HEK293 (cell line): ENCODE measurements at regions not wholly inside any gene's neighbourhood (a gene's known extent, or its start where the extent isn't known, plus 50 kb on each side); places are given as distances from the start of the nearest gene placed in this dataset.

Experiments
- CTCF ChIA-PET: fragments of 350-600 bp; formaldehyde crosslinking; extraction: SDS; loops from one replicate; lab custom pipeline; 2021; ENCODE audit warnings: antibody characterized with exemption; lab: Yijun Ruan, JAX
- POLR2A ChIA-PET: fragments of 300-600 bp; formaldehyde crosslinking; extraction: SDS; loops from one replicate; lab custom pipeline; 2020; ENCODE audit warnings: antibody characterized with exemption, inconsistent platforms; lab: Yijun Ruan, JAX
- H3K27ac ChIP-seq: fragments of 200-500 bp; sonication (Bioruptor generic); 2 replicates; pipeline ENCODE4 v1.5.1; 2014; ENCODE audit warnings: low read depth, low read length, control low read depth, inconsistent platforms; ENCODE audit errors: extremely low read depth
- H3K36me3 ChIP-seq, 2 experiments: fragments of 200-500 bp in 1 of 2; sonication (Bioruptor generic) in 1 of 2; 1 replicate in 1 of 2; 2 replicates in 1 of 2; pipeline ENCODE4 v1.5.1; 2014 to 2017; ENCODE audit warnings: inconsistent platforms in 2 of 2, low read length in 2 of 2; ENCODE audit not compliant: control insufficient read depth in 2 of 2, insufficient read depth in 1 of 2
- H3K4me1 ChIP-seq: fragments of 200-500 bp; sonication (Bioruptor generic); 2 replicates; pipeline ENCODE4 v1.5.1; 2014; ENCODE audit warnings: mild to moderate bottlenecking, low read length, inconsistent platforms; ENCODE audit not compliant: control insufficient read depth, insufficient read depth
- H3K4me3 ChIP-seq: 2 replicates; pipeline ENCODE4 v1.5.1; 2011; ENCODE audit warnings: low read depth, mild to moderate bottlenecking, control low read depth, low read length, moderate library complexity
- H3K9me3 ChIP-seq: fragments of 200-500 bp; sonication (Bioruptor generic); 2 replicates; pipeline ENCODE4 v1.5.1; 2014; ENCODE audit warnings: low read depth, low read length, inconsistent platforms; ENCODE audit not compliant: control insufficient read depth, insufficient read depth
- BCL11B ChIP-seq: fragments of 450-650 bp; formaldehyde crosslinking; IDR thresholded peaks from 2 replicates; pipeline ENCODE4 v1.5.1; 2016; ENCODE audit warnings: low read depth, missing biosample characterization, missing genetic modification characterization
- MEIS1 ChIP-seq: sonication (generic); formaldehyde crosslinking; IDR thresholded peaks from 2 replicates; pipeline ENCODE4 v1.8.1; 2022; ENCODE audit warnings: missing genetic modification reagents, mild to moderate bottlenecking, borderline replicate concordance
- OVOL3 ChIP-seq: fragments of 450-650 bp; formaldehyde crosslinking; IDR thresholded peaks from 2 replicates; pipeline ENCODE4 v1.5.1; 2016; ENCODE audit warnings: missing biosample characterization, missing genetic modification characterization
- ZFP69B ChIP-seq: fragments of 450-650 bp; formaldehyde crosslinking; IDR thresholded peaks from 2 replicates; pipeline ENCODE4 v1.5.1; 2016; ENCODE audit warnings: missing biosample characterization, missing genetic modification characterization
- ZNF114 ChIP-seq: fragments of 450-650 bp; formaldehyde crosslinking; IDR thresholded peaks from 2 replicates; pipeline ENCODE4 v1.5.0; 2017; ENCODE audit warnings: missing biosample characterization, missing genetic modification characterization
- ZNF155 ChIP-seq: fragments of 450-650 bp; formaldehyde crosslinking; IDR thresholded peaks from 2 replicates; pipeline ENCODE4 v1.5.1; 2016; ENCODE audit warnings: missing biosample characterization, missing genetic modification characterization
- ZNF23 ChIP-seq: fragments of 450-650 bp; formaldehyde crosslinking; IDR thresholded peaks from 2 replicates; pipeline ENCODE4 v1.5.1; 2016; ENCODE audit warnings: missing biosample characterization, missing genetic modification characterization, borderline replicate concordance
- ZNF248 ChIP-seq: fragments of 450-650 bp; formaldehyde crosslinking; IDR thresholded peaks from 2 replicates; pipeline ENCODE4 v1.5.1; 2017; ENCODE audit warnings: missing biosample characterization, missing genetic modification characterization
- ZNF324 ChIP-seq: fragments of 450-650 bp; formaldehyde crosslinking; IDR thresholded peaks from 2 replicates; pipeline ENCODE4 v1.5.1; 2016; ENCODE audit warnings: missing biosample characterization, missing genetic modification characterization
- ZNF341 ChIP-seq: fragments of 450-650 bp; formaldehyde crosslinking; IDR thresholded peaks from 2 replicates; pipeline ENCODE4; 2016; ENCODE audit warnings: low read depth, missing biosample characterization, missing genetic modification characterization
- ZNF391 ChIP-seq: fragments of 450-650 bp; formaldehyde crosslinking; IDR thresholded peaks from 2 replicates; pipeline ENCODE4 v1.5.1; 2016; ENCODE audit warnings: low read depth, missing biosample characterization, missing genetic modification characterization, borderline replicate concordance
- ZNF433 ChIP-seq: fragments of 450-650 bp; formaldehyde crosslinking; IDR thresholded peaks from 2 replicates; pipeline ENCODE4 v1.5.1; 2016; ENCODE audit warnings: missing biosample characterization, missing genetic modification characterization, low read depth
- ZNF548 ChIP-seq: fragments of 450-650 bp; formaldehyde crosslinking; IDR thresholded peaks from 2 replicates; pipeline ENCODE4 v1.5.1; 2016; ENCODE audit warnings: missing biosample characterization, missing genetic modification characterization
- ZNF596 ChIP-seq: fragments of 450-650 bp; IDR thresholded peaks from 2 replicates; pipeline ENCODE4 v1.5.0; 2018; ENCODE audit warnings: missing biosample characterization, mild to moderate bottlenecking, missing genetic modification characterization, moderate library complexity
- ZNF610 ChIP-seq: fragments of 450-650 bp; formaldehyde crosslinking; IDR thresholded peaks from 2 replicates; pipeline ENCODE4 v1.5.1; 2016; ENCODE audit warnings: missing biosample characterization, missing genetic modification characterization, borderline replicate concordance
- ZNF776 ChIP-seq: fragments of 450-650 bp; formaldehyde crosslinking; IDR thresholded peaks from 2 replicates; pipeline ENCODE4 v1.5.0; 2017; ENCODE audit warnings: missing biosample characterization, missing genetic modification characterization, borderline replicate concordance
- ZNF777 ChIP-seq: fragments of 450-650 bp; formaldehyde crosslinking; IDR thresholded peaks from 2 replicates; pipeline ENCODE4 v1.5.1; 2017; ENCODE audit warnings: missing biosample characterization, missing genetic modification characterization, borderline replicate concordance
- TF ChIP-seq, protein P1 (sequence below): fragments of 450-650 bp; formaldehyde crosslinking; IDR thresholded peaks from 2 replicates; pipeline ENCODE4 v1.5.1; 2016; ENCODE audit warnings: missing biosample characterization, missing genetic modification characterization
- TF ChIP-seq, protein P2 (sequence below): fragments of 450-650 bp; formaldehyde crosslinking; IDR thresholded peaks from 2 replicates; pipeline ENCODE4 v1.5.1; 2016; ENCODE audit warnings: missing biosample characterization, missing genetic modification characterization
- TF ChIP-seq, protein P3 (sequence below): fragments of 450-650 bp; formaldehyde crosslinking; IDR thresholded peaks from 2 replicates; pipeline ENCODE4 v1.5.0; 2017; ENCODE audit warnings: missing biosample characterization, missing genetic modification characterization, borderline replicate concordance
- TF ChIP-seq, protein P4 (sequence below): fragments of 450-650 bp; formaldehyde crosslinking; IDR thresholded peaks from 2 replicates; pipeline ENCODE4 v1.5.1; 2016; ENCODE audit warnings: missing biosample characterization, missing genetic modification characterization

DNA sequence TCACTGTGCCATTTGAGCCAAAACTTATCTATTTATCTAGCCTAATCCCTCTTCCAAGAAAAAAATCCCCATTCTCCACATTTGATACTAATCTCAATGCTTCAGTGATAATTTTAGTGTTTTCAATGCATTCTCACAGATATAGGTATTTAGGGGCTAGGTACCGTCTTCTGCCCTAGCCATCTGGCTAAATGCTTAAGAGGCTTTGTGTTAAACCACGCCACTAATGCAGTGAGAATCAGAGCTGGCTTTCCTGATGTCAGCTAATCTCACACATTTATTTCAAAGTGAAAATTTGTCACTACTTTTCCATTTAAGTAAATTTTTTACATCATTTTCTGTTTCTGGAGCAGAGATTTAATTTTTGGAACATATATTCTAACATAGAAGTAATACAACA lies 479.7 kb downstream of the MAN2A1 start:
- POLR2A ChIA-PET: no interaction called here
- Histone ChIP-seq H3K27ac (no peak overlapping the region), H3K4me1 (no peaks in the 10 kb centered on the region), H3K36me3 (no peaks in the 10 kb centered on the region), H3K4me3 (no peak overlapping the region), H3K9me3 (no peaks in the 10 kb centered on the region)
- CTCF ChIA-PET: interaction anchor here (0.6 kb wide), 1 partner anchor 603 kb away, joined by 3 read pairs; no protein-coding TSS in a partner anchor
- TF ChIP-seq ZNF610 (tag by site-specific recombination) (no peak), BCL11B (no peak), ZNF341 (tag by site-specific recombination) (no peak), OVOL3 (tag by site-specific recombination) (no peak), ZNF777 (tag by site-specific recombination) (no peak), ZNF776 (no peak), ZNF155 (tag by site-specific recombination) (no peak), ZFP69B (tag by site-specific recombination) (no peak), ZNF114 (no peak), ZNF596 (tag by site-specific recombination) (no peak), ZNF391 (tag by site-specific recombination) (no peak), ZNF23 (tag by site-specific recombination) (no peak), ZNF248 (tag by site-specific recombination) (no peak)
- TF ChIP-seq, protein P1, sequence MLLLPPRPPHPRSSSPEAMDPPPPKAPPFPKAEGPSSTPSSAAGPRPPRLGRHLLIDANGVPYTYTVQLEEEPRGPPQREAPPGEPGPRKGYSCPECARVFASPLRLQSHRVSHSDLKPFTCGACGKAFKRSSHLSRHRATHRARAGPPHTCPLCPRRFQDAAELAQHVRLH (tag by site-specific recombination): no peak
- TF ChIP-seq, protein P2, sequence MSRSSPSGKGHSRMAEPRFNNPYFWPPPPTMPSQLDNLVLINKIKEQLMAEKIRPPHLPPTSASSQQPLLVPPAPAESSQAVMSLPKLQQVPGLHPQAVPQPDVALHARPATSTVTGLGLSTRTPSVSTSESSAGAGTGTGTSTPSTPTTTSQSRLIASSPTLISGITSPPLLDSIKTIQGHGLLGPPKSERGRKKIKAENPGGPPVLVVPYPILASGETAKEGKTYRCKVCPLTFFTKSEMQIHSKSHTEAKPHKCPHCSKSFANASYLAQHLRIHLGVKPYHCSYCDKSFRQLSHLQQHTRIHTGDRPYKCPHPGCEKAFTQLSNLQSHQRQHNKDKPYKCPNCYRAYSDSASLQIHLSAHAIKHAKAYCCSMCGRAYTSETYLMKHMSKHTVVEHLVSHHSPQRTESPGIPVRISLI: no peak
- TF ChIP-seq, protein P3, sequence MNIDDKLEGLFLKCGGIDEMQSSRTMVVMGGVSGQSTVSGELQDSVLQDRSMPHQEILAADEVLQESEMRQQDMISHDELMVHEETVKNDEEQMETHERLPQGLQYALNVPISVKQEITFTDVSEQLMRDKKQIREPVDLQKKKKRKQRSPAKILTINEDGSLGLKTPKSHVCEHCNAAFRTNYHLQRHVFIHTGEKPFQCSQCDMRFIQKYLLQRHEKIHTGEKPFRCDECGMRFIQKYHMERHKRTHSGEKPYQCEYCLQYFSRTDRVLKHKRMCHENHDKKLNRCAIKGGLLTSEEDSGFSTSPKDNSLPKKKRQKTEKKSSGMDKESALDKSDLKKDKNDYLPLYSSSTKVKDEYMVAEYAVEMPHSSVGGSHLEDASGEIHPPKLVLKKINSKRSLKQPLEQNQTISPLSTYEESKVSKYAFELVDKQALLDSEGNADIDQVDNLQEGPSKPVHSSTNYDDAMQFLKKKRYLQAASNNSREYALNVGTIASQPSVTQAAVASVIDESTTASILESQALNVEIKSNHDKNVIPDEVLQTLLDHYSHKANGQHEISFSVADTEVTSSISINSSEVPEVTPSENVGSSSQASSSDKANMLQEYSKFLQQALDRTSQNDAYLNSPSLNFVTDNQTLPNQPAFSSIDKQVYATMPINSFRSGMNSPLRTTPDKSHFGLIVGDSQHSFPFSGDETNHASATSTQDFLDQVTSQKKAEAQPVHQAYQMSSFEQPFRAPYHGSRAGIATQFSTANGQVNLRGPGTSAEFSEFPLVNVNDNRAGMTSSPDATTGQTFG (tag by site-specific recombination): no peak

DNA sequence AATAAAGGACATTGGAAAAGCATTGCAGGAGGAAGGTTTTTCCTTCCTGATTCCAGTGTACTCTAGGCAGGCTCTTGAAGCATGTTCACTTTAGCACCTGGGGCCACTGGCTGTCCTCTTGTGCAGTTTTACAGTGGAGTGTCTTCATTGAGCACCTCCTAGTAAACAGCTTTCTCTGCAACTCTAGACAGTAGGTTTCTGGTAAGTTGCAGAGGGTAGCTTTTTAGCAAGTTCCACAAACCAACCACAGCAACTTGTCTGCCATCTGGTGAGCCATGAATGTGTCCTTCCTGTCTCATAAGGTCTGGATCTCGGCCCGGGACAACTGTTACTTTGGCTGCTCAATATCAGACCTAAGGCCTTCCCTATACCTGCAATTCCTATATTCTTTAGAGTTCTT lies 488.0 kb downstream of the MAN2A1 start:
- H3K4me1 ChIP-seq: no peaks in the 10 kb centered on the region
- H3K9me3 ChIP-seq: no peaks in the 10 kb centered on the region
- TF ChIP-seq ZNF433 (no peak), MEIS1 (CRISPR knock-in tag) (no peak), ZNF324 (tag by site-specific recombination) (no peak), ZNF548 (no peak)
- TF ChIP-seq, protein P4, sequence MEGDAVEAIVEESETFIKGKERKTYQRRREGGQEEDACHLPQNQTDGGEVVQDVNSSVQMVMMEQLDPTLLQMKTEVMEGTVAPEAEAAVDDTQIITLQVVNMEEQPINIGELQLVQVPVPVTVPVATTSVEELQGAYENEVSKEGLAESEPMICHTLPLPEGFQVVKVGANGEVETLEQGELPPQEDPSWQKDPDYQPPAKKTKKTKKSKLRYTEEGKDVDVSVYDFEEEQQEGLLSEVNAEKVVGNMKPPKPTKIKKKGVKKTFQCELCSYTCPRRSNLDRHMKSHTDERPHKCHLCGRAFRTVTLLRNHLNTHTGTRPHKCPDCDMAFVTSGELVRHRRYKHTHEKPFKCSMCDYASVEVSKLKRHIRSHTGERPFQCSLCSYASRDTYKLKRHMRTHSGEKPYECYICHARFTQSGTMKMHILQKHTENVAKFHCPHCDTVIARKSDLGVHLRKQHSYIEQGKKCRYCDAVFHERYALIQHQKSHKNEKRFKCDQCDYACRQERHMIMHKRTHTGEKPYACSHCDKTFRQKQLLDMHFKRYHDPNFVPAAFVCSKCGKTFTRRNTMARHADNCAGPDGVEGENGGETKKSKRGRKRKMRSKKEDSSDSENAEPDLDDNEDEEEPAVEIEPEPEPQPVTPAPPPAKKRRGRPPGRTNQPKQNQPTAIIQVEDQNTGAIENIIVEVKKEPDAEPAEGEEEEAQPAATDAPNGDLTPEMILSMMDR (tag by site-specific recombination): no peak
- H3K36me3 ChIP-seq: no peaks in the 10 kb centered on the region
- H3K27ac ChIP-seq: no peak overlapping the region
- CTCF ChIA-PET: no interaction called here
- POLR2A ChIA-PET: no interaction called here
- no peak overlapping the region for H3K4me3 ChIP-seq
